ENCODE measurements at regions not wholly inside any gene's neighbourhood (a gene's known extent, or its start where the extent isn't known, plus 50 kb on each side); places are given as distances from the start of the nearest gene placed in this dataset.
"Not testable (repeated sequence)": the region's sequence is repeated elsewhere in the genome, so short reads cannot be mapped to it uniquely, and the experiment has no call there.

- DNase-seq (ENCODE audit: low spot score): not testable (repeated sequence)
Observed at GRCh38 chr1:146640671-146641070, 297.5 kb upstream of the NBPF12 start.

- DNase-seq (ENCODE audit: low spot score): not testable (repeated sequence)
Observed at GRCh38 chr1:146630302-146630701, 307.8 kb upstream of the NBPF12 start.

- DNase-seq (ENCODE audit: low spot score): not testable (repeated sequence)
Observed at GRCh38 chr1:146618582-146618981, 319.5 kb upstream of the NBPF12 start.

- not testable (repeated sequence) for DNase-seq (ENCODE audit: low spot score)
Observed at GRCh38 chr1:146604681-146605080, 333.4 kb upstream of the NBPF12 start.

- DNase-seq (ENCODE audit: low spot score): not testable (repeated sequence)
Observed at GRCh38 chr1:146600720-146601307, 337.3 kb upstream of the NBPF12 start.

GRCh38 chr1:146599906-146600305 is 338.2 kb upstream of the NBPF12 start:
- not testable (repeated sequence) for DNase-seq (ENCODE audit: low spot score)

- DNase-seq (ENCODE audit: low spot score): not testable (repeated sequence)
Observed at GRCh38 chr1:146581229-146581628, 352.4 kb upstream of the NOTCH2NLA start.

GRCh38 chr1:146567541-146567940 is 338.7 kb upstream of the NOTCH2NLA start:
- DNase-seq (ENCODE audit: low spot score): not testable (repeated sequence)

- DNase-seq (ENCODE audit: low spot score): not testable (repeated sequence)
Observed at GRCh38 chr1:146558032-146558431, 329.2 kb upstream of the NOTCH2NLA start.

GRCh38 chr1:146556405-146556804 is 327.6 kb upstream of the NOTCH2NLA start:
- DNase-seq (ENCODE audit: low spot score): not testable (repeated sequence)

- not testable (repeated sequence) for DNase-seq (ENCODE audit: low spot score)
Observed at GRCh38 chr1:146552414-146552813, 323.6 kb upstream of the NOTCH2NLA start.

- DNase-seq (ENCODE audit: low spot score): not testable (repeated sequence)
Observed at GRCh38 chr1:146548684-146549083, 319.9 kb upstream of the NOTCH2NLA start.

- DNase-seq (ENCODE audit: low spot score): not testable (repeated sequence)
Observed at GRCh38 chr1:146546189-146546588, 317.4 kb upstream of the NOTCH2NLA start.

- not testable (repeated sequence) for DNase-seq (ENCODE audit: low spot score)
Observed at GRCh38 chr1:146537775-146538373, 309.1 kb upstream of the NOTCH2NLA start.

- not testable (repeated sequence) for DNase-seq (ENCODE audit: low spot score)
Observed at GRCh38 chr1:146536028-146536427, 307.2 kb upstream of the NOTCH2NLA start.

- not testable (repeated sequence) for DNase-seq (ENCODE audit: low spot score)
Observed at GRCh38 chr1:146535575-146535974, 306.8 kb upstream of the NOTCH2NLA start.

- not testable (repeated sequence) for DNase-seq (ENCODE audit: low spot score)
Observed at GRCh38 chr1:146530958-146531357, 302.1 kb upstream of the NOTCH2NLA start.

- DNase-seq (ENCODE audit: low spot score): not testable (repeated sequence)
Observed at GRCh38 chr1:146522812-146523211, 294.0 kb upstream of the NOTCH2NLA start.

GRCh38 chr1:146522345-146522744 is 293.5 kb upstream of the NOTCH2NLA start:
- DNase-seq (ENCODE audit: low spot score): not testable (repeated sequence)

- not testable (repeated sequence) for DNase-seq (ENCODE audit: low spot score)
Observed at GRCh38 chr1:146521804-146522203, 293.0 kb upstream of the NOTCH2NLA start.

- DNase-seq (ENCODE audit: low spot score): not testable (repeated sequence)
Observed at GRCh38 chr1:146513754-146514153, 284.9 kb upstream of the NOTCH2NLA start.

GRCh38 chr1:146511047-146511777 is 282.4 kb upstream of the NOTCH2NLA start:
- not testable (repeated sequence) for DNase-seq (ENCODE audit: low spot score)

Measured in globus pallidus (tissue), 1 donor.